Gastroesophageal sphincter (tissue), 2 donors: ENCODE measurements at regions not wholly inside any gene's neighbourhood (a gene's known extent, or its start where the extent isn't known, plus 50 kb on each side); places are given as distances from the start of the nearest gene placed in this dataset.

ENCODE experiments used
- EP300 ChIP-seq: sonication (generic); formaldehyde crosslinking; IDR thresholded peaks from one replicate; pipeline ENCODE4 v1.6.1; 2017; ENCODE audit warnings: antibody characterized with exemption, mild to moderate bottlenecking
- POLR2A ChIP-seq, 2 donors: fragments of 450-650 bp; IDR thresholded peaks; one replicate each; pipeline ENCODE4 v1.6.1; 2017; ENCODE audit warnings: antibody characterized with exemption in 2 of 2, mild to moderate bottlenecking in 2 of 2, moderate library complexity in 1 of 2

- TF ChIP-seq POLR2A (IDR thresholded peaks at IDR 0.05) (no peak), EP300 (no peak)
Observed at GRCh38 chr9:23555851-23556250, 270.2 kb downstream of the ELAVL2 start.
